ENCODE measurements at regions not wholly inside any gene's neighbourhood (a gene's known extent, or its start where the extent isn't known, plus 50 kb on each side); places are given as distances from the start of the nearest gene placed in this dataset.

DNA sequence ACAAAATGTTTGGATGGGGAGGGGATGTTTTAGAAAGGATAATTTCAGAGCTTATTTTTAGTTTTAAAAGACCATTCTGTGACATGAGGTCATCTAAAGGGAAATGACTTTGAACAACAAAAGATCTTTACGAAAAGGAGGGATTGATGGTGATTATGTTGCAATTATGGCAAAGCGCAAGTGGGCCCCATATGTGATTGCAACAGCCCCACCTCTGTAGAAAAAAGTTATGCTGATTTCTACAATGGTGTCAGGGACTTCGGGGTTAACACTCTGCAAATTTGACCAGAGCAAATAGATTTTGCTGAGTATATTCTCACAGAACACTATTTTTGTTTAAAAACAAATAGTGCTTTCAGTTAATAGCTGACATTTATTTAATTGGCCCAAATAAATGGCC is 312.8 kb downstream of the NSG2 start:
- no peaks in the 10 kb centered on the region for H3K36me3 ChIP-seq (ENCODE audit: control insufficient read depth in 4 of 4, insufficient read depth in 3 of 4, low read depth in 1 of 4, low read length in 3 of 4)
- WGBS: 50% methylated on average over 3 of the region's 3 CpGs
- H3K9me3 ChIP-seq (ENCODE audit: control insufficient read depth in 4 of 4, low read length in 3 of 4): peaks cover 0 to 8% (median 2%) of the 10 kb centered on the region in 4 donors
- TF ChIP-seq YY1 (IDR thresholded peaks at IDR 0.05): no peak
- no peak for TF ChIP-seq NR2F2 (IDR thresholded peaks at IDR 0.05)
- TF ChIP-seq, protein P1, sequence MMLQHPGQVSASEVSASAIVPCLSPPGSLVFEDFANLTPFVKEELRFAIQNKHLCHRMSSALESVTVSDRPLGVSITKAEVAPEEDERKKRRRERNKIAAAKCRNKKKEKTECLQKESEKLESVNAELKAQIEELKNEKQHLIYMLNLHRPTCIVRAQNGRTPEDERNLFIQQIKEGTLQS (IDR thresholded peaks at IDR 0.05): no peak
- TF ChIP-seq JUND (IDR thresholded peaks at IDR 0.05): no peak
- TF ChIP-seq FOXA1 (IDR thresholded peaks at IDR 0.05): no peak
- TF ChIP-seq FOXA2 (IDR thresholded peaks at IDR 0.05): no peak
- TF ChIP-seq HNF4G (IDR thresholded peaks at IDR 0.05): no peak
- TF ChIP-seq RXRA (IDR thresholded peaks at IDR 0.05): no peak
- no peaks in the 10 kb centered on the region for H3K4me1 ChIP-seq (ENCODE audit: control insufficient read depth in 4 of 4, insufficient read depth in 4 of 4, low read length in 3 of 4)
- no peak for DNase-seq (ENCODE audit: low spot score)
- H3K27ac ChIP-seq (ENCODE audit: low read depth in 1 of 2, low read length in 2 of 2): no peak overlapping the region
- H3K9ac ChIP-seq (ENCODE audit: low read depth in 1 of 2, low read length in 2 of 2): no peak overlapping the region
- no peaks in the 10 kb centered on the region for H3K27me3 ChIP-seq (ENCODE audit: control insufficient read depth in 4 of 4, insufficient read depth in 4 of 4, low read length in 3 of 4)
- H3K4me3 ChIP-seq (ENCODE audit: low read depth in 1 of 3, low read length in 3 of 3): no peak overlapping the region

DNA sequence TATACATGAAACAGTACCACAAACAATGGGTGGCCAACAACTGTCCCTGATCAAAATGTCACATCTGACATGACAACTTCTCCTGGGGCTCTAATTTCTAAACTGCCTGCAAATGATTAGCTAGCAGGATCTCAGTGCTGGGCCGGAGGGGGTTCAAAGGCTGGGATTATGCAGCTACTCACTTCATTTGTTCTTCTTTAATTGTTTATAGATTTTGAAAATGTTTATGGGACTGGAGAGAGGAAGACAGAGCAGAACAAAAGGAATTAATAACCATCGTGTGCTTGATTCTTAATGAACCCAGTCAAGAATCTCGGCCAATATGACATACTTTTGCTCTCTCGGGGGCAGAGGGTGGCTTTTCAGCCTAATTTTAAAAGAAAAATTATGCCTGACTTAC is 313.6 kb downstream of the NSG2 start:
- no peaks in the 10 kb centered on the region for H3K36me3 ChIP-seq (ENCODE audit: control insufficient read depth in 4 of 4, insufficient read depth in 3 of 4, low read depth in 1 of 4, low read length in 3 of 4)
- no peak for DNase-seq (ENCODE audit: low spot score)
- H3K9ac ChIP-seq (ENCODE audit: low read depth in 1 of 2, low read length in 2 of 2): no peak overlapping the region
- no peak overlapping the region for H3K27ac ChIP-seq (ENCODE audit: low read depth in 1 of 2, low read length in 2 of 2)
- 66% methylated on average over 4 of the region's 4 CpGs for WGBS
- peaks cover 0 to 8% (median 2%) of the 10 kb centered on the region in 4 donors for H3K9me3 ChIP-seq (ENCODE audit: control insufficient read depth in 4 of 4, low read length in 3 of 4)
- TF ChIP-seq HNF4G (IDR thresholded peaks at IDR 0.05): no peak
- TF ChIP-seq, protein P2, sequence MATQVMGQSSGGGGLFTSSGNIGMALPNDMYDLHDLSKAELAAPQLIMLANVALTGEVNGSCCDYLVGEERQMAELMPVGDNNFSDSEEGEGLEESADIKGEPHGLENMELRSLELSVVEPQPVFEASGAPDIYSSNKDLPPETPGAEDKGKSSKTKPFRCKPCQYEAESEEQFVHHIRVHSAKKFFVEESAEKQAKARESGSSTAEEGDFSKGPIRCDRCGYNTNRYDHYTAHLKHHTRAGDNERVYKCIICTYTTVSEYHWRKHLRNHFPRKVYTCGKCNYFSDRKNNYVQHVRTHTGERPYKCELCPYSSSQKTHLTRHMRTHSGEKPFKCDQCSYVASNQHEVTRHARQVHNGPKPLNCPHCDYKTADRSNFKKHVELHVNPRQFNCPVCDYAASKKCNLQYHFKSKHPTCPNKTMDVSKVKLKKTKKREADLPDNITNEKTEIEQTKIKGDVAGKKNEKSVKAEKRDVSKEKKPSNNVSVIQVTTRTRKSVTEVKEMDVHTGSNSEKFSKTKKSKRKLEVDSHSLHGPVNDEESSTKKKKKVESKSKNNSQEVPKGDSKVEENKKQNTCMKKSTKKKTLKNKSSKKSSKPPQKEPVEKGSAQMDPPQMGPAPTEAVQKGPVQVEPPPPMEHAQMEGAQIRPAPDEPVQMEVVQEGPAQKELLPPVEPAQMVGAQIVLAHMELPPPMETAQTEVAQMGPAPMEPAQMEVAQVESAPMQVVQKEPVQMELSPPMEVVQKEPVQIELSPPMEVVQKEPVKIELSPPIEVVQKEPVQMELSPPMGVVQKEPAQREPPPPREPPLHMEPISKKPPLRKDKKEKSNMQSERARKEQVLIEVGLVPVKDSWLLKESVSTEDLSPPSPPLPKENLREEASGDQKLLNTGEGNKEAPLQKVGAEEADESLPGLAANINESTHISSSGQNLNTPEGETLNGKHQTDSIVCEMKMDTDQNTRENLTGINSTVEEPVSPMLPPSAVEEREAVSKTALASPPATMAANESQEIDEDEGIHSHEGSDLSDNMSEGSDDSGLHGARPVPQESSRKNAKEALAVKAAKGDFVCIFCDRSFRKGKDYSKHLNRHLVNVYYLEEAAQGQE (IDR thresholded peaks at IDR 0.05): no peak
- TF ChIP-seq YY1 (IDR thresholded peaks at IDR 0.05): no peak
- TF ChIP-seq, protein P3, sequence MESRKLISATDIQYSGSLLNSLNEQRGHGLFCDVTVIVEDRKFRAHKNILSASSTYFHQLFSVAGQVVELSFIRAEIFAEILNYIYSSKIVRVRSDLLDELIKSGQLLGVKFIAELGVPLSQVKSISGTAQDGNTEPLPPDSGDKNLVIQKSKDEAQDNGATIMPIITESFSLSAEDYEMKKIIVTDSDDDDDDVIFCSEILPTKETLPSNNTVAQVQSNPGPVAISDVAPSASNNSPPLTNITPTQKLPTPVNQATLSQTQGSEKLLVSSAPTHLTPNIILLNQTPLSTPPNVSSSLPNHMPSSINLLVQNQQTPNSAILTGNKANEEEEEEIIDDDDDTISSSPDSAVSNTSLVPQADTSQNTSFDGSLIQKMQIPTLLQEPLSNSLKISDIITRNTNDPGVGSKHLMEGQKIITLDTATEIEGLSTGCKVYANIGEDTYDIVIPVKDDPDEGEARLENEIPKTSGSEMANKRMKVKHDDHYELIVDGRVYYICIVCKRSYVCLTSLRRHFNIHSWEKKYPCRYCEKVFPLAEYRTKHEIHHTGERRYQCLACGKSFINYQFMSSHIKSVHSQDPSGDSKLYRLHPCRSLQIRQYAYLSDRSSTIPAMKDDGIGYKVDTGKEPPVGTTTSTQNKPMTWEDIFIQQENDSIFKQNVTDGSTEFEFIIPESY (IDR thresholded peaks at IDR 0.05): no peak
- TF ChIP-seq, protein P4, sequence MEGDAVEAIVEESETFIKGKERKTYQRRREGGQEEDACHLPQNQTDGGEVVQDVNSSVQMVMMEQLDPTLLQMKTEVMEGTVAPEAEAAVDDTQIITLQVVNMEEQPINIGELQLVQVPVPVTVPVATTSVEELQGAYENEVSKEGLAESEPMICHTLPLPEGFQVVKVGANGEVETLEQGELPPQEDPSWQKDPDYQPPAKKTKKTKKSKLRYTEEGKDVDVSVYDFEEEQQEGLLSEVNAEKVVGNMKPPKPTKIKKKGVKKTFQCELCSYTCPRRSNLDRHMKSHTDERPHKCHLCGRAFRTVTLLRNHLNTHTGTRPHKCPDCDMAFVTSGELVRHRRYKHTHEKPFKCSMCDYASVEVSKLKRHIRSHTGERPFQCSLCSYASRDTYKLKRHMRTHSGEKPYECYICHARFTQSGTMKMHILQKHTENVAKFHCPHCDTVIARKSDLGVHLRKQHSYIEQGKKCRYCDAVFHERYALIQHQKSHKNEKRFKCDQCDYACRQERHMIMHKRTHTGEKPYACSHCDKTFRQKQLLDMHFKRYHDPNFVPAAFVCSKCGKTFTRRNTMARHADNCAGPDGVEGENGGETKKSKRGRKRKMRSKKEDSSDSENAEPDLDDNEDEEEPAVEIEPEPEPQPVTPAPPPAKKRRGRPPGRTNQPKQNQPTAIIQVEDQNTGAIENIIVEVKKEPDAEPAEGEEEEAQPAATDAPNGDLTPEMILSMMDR (IDR thresholded peaks at IDR 0.05; ENCODE audit: low read depth, low read length, missing input control): no peak
- no peak for TF ChIP-seq NR2F2 (IDR thresholded peaks at IDR 0.05)
- no peak for TF ChIP-seq SP1 (IDR thresholded peaks at IDR 0.05)
- no peaks in the 10 kb centered on the region for H3K27me3 ChIP-seq (ENCODE audit: control insufficient read depth in 4 of 4, insufficient read depth in 4 of 4, low read length in 3 of 4)
- no peak overlapping the region for H3K4me3 ChIP-seq (ENCODE audit: low read depth in 1 of 3, low read length in 3 of 3)
- no peaks in the 10 kb centered on the region for H3K4me1 ChIP-seq (ENCODE audit: control insufficient read depth in 4 of 4, insufficient read depth in 4 of 4, low read length in 3 of 4)
